ENCODE measurements at regions not wholly inside any gene's neighbourhood (a gene's known extent, or its start where the extent isn't known, plus 50 kb on each side); places are given as distances from the start of the nearest gene placed in this dataset.

- no peaks in the 10 kb centered on the region for H3K27me3 Mint-ChIP-seq
- no peak for DNase-seq
- H3K4me1 Mint-ChIP-seq = no peaks in the 10 kb centered on the region
- H3K4me3 Mint-ChIP-seq = no peak overlapping the region
- H3K9me3 Mint-ChIP-seq = no peaks in the 10 kb centered on the region
- ATAC-seq = no peak
- H3K27ac Mint-ChIP-seq = no peak overlapping the region
Observed at GRCh38 chr1:60762176-60762575, 320.2 kb upstream of the NFIA start.

DNA sequence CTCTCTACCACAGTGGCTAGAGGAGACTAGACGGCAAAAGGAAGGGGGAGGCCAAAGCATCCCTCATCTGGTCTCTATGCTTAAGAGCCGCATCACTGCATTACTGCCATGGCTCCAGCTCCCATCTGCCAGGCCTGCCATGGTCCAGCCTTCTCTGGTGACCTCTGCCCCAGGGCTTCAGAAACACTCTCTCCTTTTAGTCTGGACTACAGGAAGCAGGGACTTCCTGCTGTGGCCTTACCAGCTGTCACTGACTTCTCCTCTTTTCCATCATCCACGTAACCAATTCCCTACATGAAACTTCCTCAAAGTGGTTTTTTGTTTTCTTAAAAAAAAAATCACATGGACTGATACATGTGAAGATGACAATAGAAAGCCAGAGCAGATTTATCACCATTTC, 323.1 kb upstream of the NFIA start:
- Mint-ChIP-seq H3K27ac (no peak overlapping the region), H3K4me3 (no peak overlapping the region), H3K27me3 (no peaks in the 10 kb centered on the region), H3K9me3 (no peaks in the 10 kb centered on the region), H3K4me1 (no peaks in the 10 kb centered on the region)
- ATAC-seq = no peak
- no peak for DNase-seq

- Mint-ChIP-seq H3K4me3 (no peak overlapping the region), H3K27me3 (no peaks in the 10 kb centered on the region), H3K27ac (no peak overlapping the region), H3K9me3 (no peaks in the 10 kb centered on the region), H3K4me1 (no peaks in the 10 kb centered on the region)
- ATAC-seq (no peak), DNase-seq (no peak)
Observed at GRCh38 chr1:60757485-60757884, 324.9 kb upstream of the NFIA start.

DNA sequence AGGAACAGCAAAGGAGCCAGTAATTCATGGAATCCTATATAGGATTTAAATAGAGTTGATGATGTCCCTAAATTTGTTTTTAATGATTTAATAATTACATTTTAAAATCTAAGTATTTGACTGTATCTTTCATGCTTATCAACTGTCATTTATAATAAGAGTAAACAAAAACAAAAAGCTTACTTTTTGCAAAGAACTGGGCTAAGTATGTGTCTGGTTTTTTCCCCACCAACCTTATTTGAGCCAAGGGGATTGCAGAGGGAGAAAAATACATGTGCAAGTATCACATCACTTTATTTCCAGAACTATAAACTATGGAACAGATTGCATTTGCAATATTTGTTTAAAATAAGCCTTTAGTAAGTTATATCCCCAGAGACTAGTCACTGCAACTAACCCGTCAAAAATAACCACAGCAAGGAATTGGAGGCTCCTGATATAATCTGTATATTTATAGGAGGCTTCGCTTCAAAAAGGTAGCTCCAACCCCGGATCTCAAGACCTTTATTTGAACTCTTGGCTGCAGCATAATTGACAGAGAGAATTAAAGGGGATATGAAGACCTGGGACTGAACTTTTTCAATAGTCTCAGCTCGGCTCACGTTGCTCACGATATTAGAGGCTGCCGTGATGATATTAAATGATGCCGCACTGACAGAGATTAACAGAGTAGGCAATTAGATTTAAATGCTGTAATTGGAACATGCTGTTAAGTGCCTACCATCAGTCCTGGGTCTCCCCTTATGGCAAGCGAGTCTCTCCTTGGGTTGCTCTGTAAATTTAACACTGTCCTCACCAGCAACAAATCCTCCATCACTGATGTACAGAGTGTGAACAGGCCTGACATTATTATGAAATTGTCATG, 329.1 kb upstream of the NFIA start:
- H3K4me3 Mint-ChIP-seq = no peak overlapping the region
- no peak overlapping the region for H3K27ac Mint-ChIP-seq
- no peaks in the 10 kb centered on the region for H3K9me3 Mint-ChIP-seq
- DNase-seq (no peak), ATAC-seq (no peak)
- H3K4me1 Mint-ChIP-seq = no peaks in the 10 kb centered on the region
- peaks cover 7% of the 10 kb centered on the region for H3K27me3 Mint-ChIP-seq

GRCh38 chr1:60751306-60751705, 331.1 kb upstream of the NFIA start:
- DNase-seq (no peak), ATAC-seq (no peak)
- no peaks in the 10 kb centered on the region for H3K4me1 Mint-ChIP-seq
- no peaks in the 10 kb centered on the region for H3K9me3 Mint-ChIP-seq
- peaks cover 7% of the 10 kb centered on the region for H3K27me3 Mint-ChIP-seq
- no peak overlapping the region for H3K4me3 Mint-ChIP-seq
- no peak overlapping the region for H3K27ac Mint-ChIP-seq

- ATAC-seq (no peak), DNase-seq (no peak)
- H3K9me3 Mint-ChIP-seq = no peaks in the 10 kb centered on the region
- H3K27me3 Mint-ChIP-seq = peaks cover 7% of the 10 kb centered on the region
- no peak overlapping the region for H3K4me3 Mint-ChIP-seq
- no peak overlapping the region for H3K27ac Mint-ChIP-seq
- H3K4me1 Mint-ChIP-seq = no peaks in the 10 kb centered on the region
Observed at GRCh38 chr1:60747353-60747752, 335.0 kb upstream of the NFIA start.

DNA sequence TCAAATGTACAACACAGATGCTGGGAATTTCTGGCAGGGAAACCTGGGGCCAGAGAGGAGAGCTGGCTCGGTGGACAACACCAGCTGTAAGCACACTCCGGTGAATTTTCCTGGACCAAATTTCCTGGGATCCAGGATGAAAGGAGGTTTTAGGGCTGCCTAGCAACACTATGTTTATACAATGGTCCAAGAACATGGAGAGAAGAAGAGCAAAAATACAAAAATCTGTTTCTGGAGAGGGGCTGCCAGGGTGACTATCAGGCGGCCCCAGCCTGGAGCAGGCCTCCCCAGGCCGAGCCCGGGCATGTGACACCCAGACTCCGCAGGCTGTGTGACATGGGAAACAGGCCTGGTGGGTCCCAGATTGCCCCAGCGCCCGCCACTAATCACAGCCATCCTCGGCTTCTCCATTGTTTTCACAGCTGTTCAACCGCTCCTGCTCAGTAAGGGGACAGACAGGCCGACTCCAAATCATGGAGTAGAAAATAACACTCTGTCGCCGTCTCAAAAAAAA, 336.0 kb upstream of the NFIA start:
- H3K4me1 Mint-ChIP-seq = no peaks in the 10 kb centered on the region

DNA sequence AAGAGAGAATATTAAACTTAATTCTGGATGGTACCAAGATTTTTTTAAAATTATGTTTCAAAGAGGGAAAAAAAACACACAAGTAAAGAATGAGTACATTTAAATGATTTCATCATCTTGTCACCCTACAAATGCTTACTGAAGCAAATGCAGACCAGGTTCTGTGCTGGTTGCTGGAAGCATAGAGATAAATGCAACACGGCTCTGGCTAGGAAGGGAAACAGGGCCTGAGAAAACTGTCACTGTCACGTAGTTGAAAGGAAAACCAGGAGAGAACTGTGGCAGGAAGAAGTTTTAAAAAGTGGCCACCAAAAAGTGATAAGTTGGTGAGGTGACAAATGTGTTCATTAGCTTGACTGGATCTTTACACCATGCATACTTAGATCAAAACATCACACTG, 336.9 kb upstream of the NFIA start:
- H3K9me3 Mint-ChIP-seq = no peaks in the 10 kb centered on the region
- H3K4me3 Mint-ChIP-seq = no peak overlapping the region
- ATAC-seq (no peak), DNase-seq (no peak)
- no peak overlapping the region for H3K27ac Mint-ChIP-seq
- H3K27me3 Mint-ChIP-seq = no peaks in the 10 kb centered on the region
- H3K4me1 Mint-ChIP-seq = no peaks in the 10 kb centered on the region

More for the DNA sequence above, 336.0 kb upstream of the NFIA start:
- H3K27me3 Mint-ChIP-seq = peaks cover 7% of the 10 kb centered on the region
- no peak overlapping the region for H3K4me3 Mint-ChIP-seq
- DNase-seq (no peak), ATAC-seq (no peak)
- H3K9me3 Mint-ChIP-seq = no peaks in the 10 kb centered on the region
- H3K27ac Mint-ChIP-seq = no peak overlapping the region

GRCh38 chr1:60742339-60742738, 340.0 kb upstream of the NFIA start:
- Mint-ChIP-seq H3K27me3 (no peaks in the 10 kb centered on the region), H3K4me3 (no peak overlapping the region), H3K9me3 (no peaks in the 10 kb centered on the region), H3K27ac (no peak overlapping the region), H3K4me1 (no peaks in the 10 kb centered on the region)
- DNase-seq (no peak), ATAC-seq (no peak)

DNA sequence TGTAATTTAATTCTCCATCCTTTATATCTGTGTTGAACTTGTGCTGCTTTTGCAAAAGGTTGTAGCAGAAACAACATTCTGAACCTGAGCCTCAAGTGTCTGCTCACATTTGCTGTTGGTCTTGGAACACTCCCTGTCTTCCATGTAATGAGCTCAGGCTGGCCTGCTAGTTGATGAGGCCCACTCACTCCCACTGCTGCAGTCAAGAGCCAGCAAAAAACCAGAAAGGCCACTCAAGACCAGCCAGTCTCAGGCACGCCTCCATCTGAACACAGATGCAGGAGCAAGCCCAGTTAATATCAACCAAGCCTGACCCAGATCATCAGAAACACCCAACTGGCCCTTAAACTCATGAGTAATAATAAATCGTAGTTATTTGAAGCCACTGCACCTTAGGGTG, 342.2 kb upstream of the NFIA start:
- ATAC-seq (no peak), DNase-seq (no peak)
- no peaks in the 10 kb centered on the region for H3K9me3 Mint-ChIP-seq
- no peaks in the 10 kb centered on the region for H3K27me3 Mint-ChIP-seq
- H3K4me3 Mint-ChIP-seq = no peak overlapping the region
- no peaks in the 10 kb centered on the region for H3K4me1 Mint-ChIP-seq
- no peak overlapping the region for H3K27ac Mint-ChIP-seq

DNA sequence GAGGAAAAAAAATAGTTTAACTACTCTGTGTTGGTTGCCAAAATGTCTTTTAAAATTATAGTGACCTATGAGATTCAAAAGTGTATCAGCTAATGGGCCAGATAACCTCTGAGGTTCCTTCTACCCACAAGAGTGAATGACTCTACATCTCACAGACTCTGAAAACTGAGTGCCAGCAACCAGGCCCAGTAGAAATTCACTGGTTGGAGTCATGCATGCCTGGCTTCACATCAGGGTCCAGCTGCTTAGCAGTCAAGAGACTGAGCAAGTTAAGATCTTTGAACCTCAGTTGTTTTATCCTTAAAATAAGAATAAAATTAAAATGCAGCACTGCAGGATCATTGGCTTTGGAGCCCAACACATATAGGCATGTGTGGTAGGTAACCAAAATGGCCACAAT, 342.6 kb upstream of the NFIA start:
- H3K4me1 Mint-ChIP-seq = no peaks in the 10 kb centered on the region
- no peaks in the 10 kb centered on the region for H3K9me3 Mint-ChIP-seq
- ATAC-seq (no peak), DNase-seq (no peak)
- H3K4me3 Mint-ChIP-seq = no peak overlapping the region
- no peaks in the 10 kb centered on the region for H3K27me3 Mint-ChIP-seq
- H3K27ac Mint-ChIP-seq = no peak overlapping the region

GRCh38 chr1:60732977-60733401, 349.4 kb upstream of the NFIA start:
- H3K9me3 Mint-ChIP-seq = peaks cover 0 to 5% of the 10 kb centered on the region in 2 donors
- DNase-seq = no peak
- no peaks in the 10 kb centered on the region for H3K4me1 Mint-ChIP-seq
- H3K27ac Mint-ChIP-seq = no peak overlapping the region
- no peak for ATAC-seq
- H3K4me3 Mint-ChIP-seq = no peak overlapping the region
- no peaks in the 10 kb centered on the region for H3K27me3 Mint-ChIP-seq

DNA sequence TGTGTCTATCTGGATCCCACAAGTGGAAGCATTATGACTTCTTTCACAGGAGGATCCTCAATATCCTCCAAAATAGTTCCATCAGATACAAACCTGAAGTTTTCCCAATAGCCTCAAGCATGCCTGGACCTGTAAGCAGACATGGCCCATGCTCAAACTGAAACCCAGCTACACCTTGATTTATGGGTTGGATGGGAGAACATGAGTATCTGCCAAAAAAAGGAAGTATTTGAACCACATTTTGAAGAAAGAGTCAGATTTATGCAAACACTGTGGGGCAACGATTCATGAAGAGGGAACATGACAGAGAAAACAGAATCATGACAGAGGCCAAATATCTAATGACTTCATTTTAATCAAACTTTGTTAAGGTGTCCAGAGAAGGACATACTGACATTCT, 351.0 kb upstream of the NFIA start:
- ATAC-seq (no peak), DNase-seq (no peak)

GRCh38 chr1:60727552-60727951, 354.8 kb upstream of the NFIA start:
- no peaks in the 10 kb centered on the region for H3K9me3 Mint-ChIP-seq

More for the DNA sequence above, 351.0 kb upstream of the NFIA start:
- H3K27me3 Mint-ChIP-seq = no peaks in the 10 kb centered on the region
- H3K27ac Mint-ChIP-seq = no peak overlapping the region
- no peaks in the 10 kb centered on the region for H3K4me1 Mint-ChIP-seq
- peaks cover 0 to 5% of the 10 kb centered on the region in 2 donors for H3K9me3 Mint-ChIP-seq
- no peak overlapping the region for H3K4me3 Mint-ChIP-seq

DNA sequence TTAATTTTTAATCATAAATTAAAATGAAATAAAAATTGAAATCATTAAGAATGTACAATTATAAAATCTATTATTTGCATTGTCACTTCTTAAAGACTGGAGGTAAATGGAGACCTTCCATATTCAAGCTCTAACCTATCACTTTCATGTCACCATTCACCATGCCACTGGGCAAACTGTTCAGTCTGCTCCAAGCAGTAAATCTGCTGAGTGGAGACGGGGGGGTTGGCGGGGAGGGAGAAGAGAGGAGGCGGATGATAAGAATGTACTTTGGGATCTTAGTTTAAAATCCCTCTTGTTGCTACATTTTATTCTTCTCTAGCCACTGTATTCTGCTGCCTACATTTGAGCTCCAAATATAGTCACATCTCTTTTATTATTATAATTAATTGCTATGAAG, 365.9 kb upstream of the NFIA start:
- Mint-ChIP-seq H3K9me3 (no peaks in the 10 kb centered on the region), H3K4me3 (no peak overlapping the region), H3K4me1 (no peaks in the 10 kb centered on the region), H3K27me3 (no peaks in the 10 kb centered on the region), H3K27ac (no peak overlapping the region)
- no peak for ATAC-seq
- no peak for DNase-seq

More at GRCh38 chr1:60727552-60727951, 354.8 kb upstream of the NFIA start:
- no peaks in the 10 kb centered on the region for H3K4me1 Mint-ChIP-seq
- no peak overlapping the region for H3K4me3 Mint-ChIP-seq
- DNase-seq (no peak), ATAC-seq (no peak)
- H3K27me3 Mint-ChIP-seq = no peaks in the 10 kb centered on the region
- no peak overlapping the region for H3K27ac Mint-ChIP-seq

GRCh38 chr1:60715970-60716369, 366.4 kb upstream of the NFIA start:
- DNase-seq (no peak), ATAC-seq (no peak)
- Mint-ChIP-seq H3K27me3 (no peaks in the 10 kb centered on the region), H3K27ac (no peak overlapping the region), H3K4me3 (no peak overlapping the region), H3K9me3 (peaks cover 0 to 4% of the 10 kb centered on the region in 2 donors), H3K4me1 (no peaks in the 10 kb centered on the region)

GRCh38 chr1:60709426-60709825, 372.9 kb upstream of the NFIA start:
- H3K27ac Mint-ChIP-seq = no peak overlapping the region
- H3K27me3 Mint-ChIP-seq = peaks cover 16% of the 10 kb centered on the region
- H3K4me1 Mint-ChIP-seq = no peaks in the 10 kb centered on the region
- ATAC-seq (no peak), DNase-seq (no peak)
- H3K4me3 Mint-ChIP-seq = no peak overlapping the region
- H3K9me3 Mint-ChIP-seq = peaks cover 8 to 28% of the 10 kb centered on the region in 2 donors

Data from stimulated activated naive CD8-positive, alpha-beta T cell treated with anti-CD3 and anti-CD28 coated beads, Interleukin-15, amount 100 ng/mL, for 72 hours (primary cell).